ENCODE measurements at regions not wholly inside any gene's neighbourhood (a gene's known extent, or its start where the extent isn't known, plus 50 kb on each side); places are given as distances from the start of the nearest gene placed in this dataset.

- Histone ChIP-seq H3K4me3 (ENCODE audit: low read depth, low read length) (no peak overlapping the region), H3K4me1 (no peaks in the 10 kb centered on the region), H3K36me3 (ENCODE audit: control insufficient read depth, insufficient read depth, low read length) (no peaks in the 10 kb centered on the region), H3K27me3 (replicated peaks; ENCODE audit: control insufficient read depth, insufficient read depth, low read length) (no peaks in the 10 kb centered on the region), H3K9me3 (no peaks in the 10 kb centered on the region)
- no peak for DNase-seq
- ChIA-PET CTCF (no interaction called here), POLR2A (no interaction called here)
- H3K4me3 Mint-ChIP-seq (ENCODE audit: unreplicated experiment): no peak overlapping the region
- H3K36me3 Mint-ChIP-seq (ENCODE audit: insufficient read depth, unreplicated experiment): no peaks in the 10 kb centered on the region
- H3K27ac Mint-ChIP-seq (ENCODE audit: unreplicated experiment): no peak overlapping the region
- BruUV-seq (replicated peaks): no TSS peak
- H3K9me3 Mint-ChIP-seq (ENCODE audit: unreplicated experiment): peaks cover 9% of the 10 kb centered on the region
- H3K27me3 Mint-ChIP-seq (ENCODE audit: insufficient read depth, unreplicated experiment): peaks cover 3% of the 10 kb centered on the region
- intact Hi-C loops (cut with micrococcal nuclease; ENCODE audit: unreplicated experiment): no loop called here
- TF ChIP-seq CTCF (IDR thresholded peaks at IDR 0.05; ENCODE audit: insufficient read depth in 1 of 2, low read depth in 1 of 2, low read length in 1 of 2, severe bottlenecking in 1 of 2, unreplicated experiment in 1 of 2): no peak
- no peaks in the 10 kb centered on the region for H3K4me1 Mint-ChIP-seq (ENCODE audit: low read depth, unreplicated experiment)
Measured at GRCh38 chr5:123262216-123262823, 160.9 kb downstream of the CEP120 start.

- DNase-seq: no peak
- Mint-ChIP-seq H3K4me1 (ENCODE audit: low read depth, unreplicated experiment) (no peaks in the 10 kb centered on the region), H3K27me3 (ENCODE audit: insufficient read depth, unreplicated experiment) (peaks cover 3% of the 10 kb centered on the region), H3K4me3 (ENCODE audit: unreplicated experiment) (no peak overlapping the region), H3K9me3 (ENCODE audit: unreplicated experiment) (peaks cover 10% of the 10 kb centered on the region), H3K36me3 (ENCODE audit: insufficient read depth, unreplicated experiment) (no peaks in the 10 kb centered on the region), H3K27ac (ENCODE audit: unreplicated experiment) (no peak overlapping the region)
- no TSS peak for BruUV-seq (replicated peaks)
- no peak overlapping the region for H3K4me3 ChIP-seq (ENCODE audit: low read depth, low read length)
- H3K27me3 ChIP-seq (replicated peaks; ENCODE audit: control insufficient read depth, insufficient read depth, low read length): no peaks in the 10 kb centered on the region
- no peaks in the 10 kb centered on the region for H3K36me3 ChIP-seq (ENCODE audit: control insufficient read depth, insufficient read depth, low read length)
- no peaks in the 10 kb centered on the region for H3K4me1 ChIP-seq
- CTCF ChIA-PET: no interaction called here
- peaks cover 4% of the 10 kb centered on the region; the same call in 1 of the 2 replicates for H3K9me3 ChIP-seq
- TF ChIP-seq CTCF (IDR thresholded peaks at IDR 0.05; ENCODE audit: insufficient read depth in 1 of 2, low read depth in 1 of 2, low read length in 1 of 2, severe bottlenecking in 1 of 2, unreplicated experiment in 1 of 2): no peak
- intact Hi-C loops (cut with micrococcal nuclease; ENCODE audit: unreplicated experiment): no loop called here
- POLR2A ChIA-PET: interaction anchor here (0.5 kb wide), 1 partner anchor 19 kb away, joined by 4 read pairs; no protein-coding TSS in a partner anchor
Measured at GRCh38 chr5:123261752-123262151, 161.5 kb downstream of the CEP120 start.

GRCh38 chr5:123249446-123249845 is 160.4 kb downstream of the PRDM6 start:
- CTCF ChIA-PET: no interaction called here
- intact Hi-C loops (cut with micrococcal nuclease; ENCODE audit: unreplicated experiment): no loop called here
- no peak for TF ChIP-seq CTCF (IDR thresholded peaks at IDR 0.05; ENCODE audit: insufficient read depth in 1 of 2, low read depth in 1 of 2, low read length in 1 of 2, severe bottlenecking in 1 of 2, unreplicated experiment in 1 of 2)
- Histone ChIP-seq H3K9me3 (no peaks in the 10 kb centered on the region), H3K4me3 (ENCODE audit: low read depth, low read length) (no peak overlapping the region), H3K36me3 (ENCODE audit: control insufficient read depth, insufficient read depth, low read length) (no peaks in the 10 kb centered on the region), H3K4me1 (no peaks in the 10 kb centered on the region), H3K27me3 (replicated peaks; ENCODE audit: control insufficient read depth, insufficient read depth, low read length) (no peaks in the 10 kb centered on the region)
- Mint-ChIP-seq H3K9me3 (ENCODE audit: unreplicated experiment) (no peaks in the 10 kb centered on the region), H3K27ac (ENCODE audit: unreplicated experiment) (no peak overlapping the region), H3K27me3 (ENCODE audit: insufficient read depth, unreplicated experiment) (peaks cover 9% of the 10 kb centered on the region), H3K36me3 (ENCODE audit: insufficient read depth, unreplicated experiment) (no peaks in the 10 kb centered on the region), H3K4me1 (ENCODE audit: low read depth, unreplicated experiment) (no peaks in the 10 kb centered on the region), H3K4me3 (ENCODE audit: unreplicated experiment) (no peak overlapping the region)
- no TSS peak for BruUV-seq (replicated peaks)
- no peak for DNase-seq
- POLR2A ChIA-PET: no interaction called here
